SK-N-MC (cell line): ENCODE measurements at regions not wholly inside any gene's neighbourhood (a gene's known extent, or its start where the extent isn't known, plus 50 kb on each side); places are given as distances from the start of the nearest gene placed in this dataset.

ENCODE experiments used
- EZH2 ChIP-seq: fragments of 200-600 bp; sonication (generic); IDR thresholded peaks from one replicate; pipeline ENCODE4 v1.6.1; 2017; ENCODE audit warnings: antibody characterized with exemption
- POLR2AphosphoS5 ChIP-seq: IDR thresholded peaks from 2 replicates; pipeline ENCODE4 v1.6.1; 2012; ENCODE audit warnings: mild to moderate bottlenecking, low read depth, low read length, borderline replicate concordance

GRCh38 chr7:18402488-18403183 is 92.9 kb upstream of the HDAC9 start:
- TF ChIP-seq POLR2AphosphoS5, result no peak
- TF ChIP-seq EZH2, result no peak
